ENCODE measurements at regions not wholly inside any gene's neighbourhood (a gene's known extent, or its start where the extent isn't known, plus 50 kb on each side); places are given as distances from the start of the nearest gene placed in this dataset.

GRCh38 chr18:59846814-59847490 lies 52.8 kb upstream of the PMAIP1 start:
- TF ChIP-seq ZNF512 (CRISPR knock-in tag; IDR thresholded peaks at IDR 0.05; ENCODE audit: borderline replicate concordance) (no peak), CTCF (IDR thresholded peaks at IDR 0.05) (no peak), KAT7 (CRISPR knock-in tag; IDR thresholded peaks at IDR 0.05; ENCODE audit: borderline replicate concordance) (no peak), SP1 (CRISPR knock-in tag; conservative IDR thresholded peaks at IDR 0.05) (no peak), FOXJ3 (CRISPR knock-in tag; IDR thresholded peaks at IDR 0.05; ENCODE audit: borderline replicate concordance) (no peak), CREM (CRISPR knock-in tag; IDR thresholded peaks at IDR 0.05) (no peak), ESRRA (CRISPR knock-in tag; IDR thresholded peaks at IDR 0.05; ENCODE audit: borderline replicate concordance) (no peak), ETV6 (CRISPR knock-in tag; IDR thresholded peaks at IDR 0.05) (no peak), HMGXB4 (CRISPR knock-in tag; IDR thresholded peaks at IDR 0.05) (no peak), SMAD4 (CRISPR knock-in tag; IDR thresholded peaks at IDR 0.05) (no peak), TP53 (CRISPR knock-in tag; IDR thresholded peaks at IDR 0.05) (no peak), SOX15 (CRISPR knock-in tag; IDR thresholded peaks at IDR 0.05) (no peak), SMAD3 (CRISPR knock-in tag; IDR thresholded peaks at IDR 0.05; ENCODE audit: borderline replicate concordance) (no peak), ATF3 (CRISPR knock-in tag; conservative IDR thresholded peaks at IDR 0.05) (no peak)
